ENCODE measurements at regions not wholly inside any gene's neighbourhood (a gene's known extent, or its start where the extent isn't known, plus 50 kb on each side); places are given as distances from the start of the nearest gene placed in this dataset.

- no peak for DNase-seq
These were observed 530.3 kb downstream of the TCERG1L start for GRCh38 chr10:130781206-130781605.

GRCh38 chr10:130781623-130782022, 529.9 kb downstream of the TCERG1L start:
- DNase-seq: no peak

GRCh38 chr10:130782467-130782866, 529.1 kb downstream of the TCERG1L start:
- DNase-seq: no peak

DNA sequence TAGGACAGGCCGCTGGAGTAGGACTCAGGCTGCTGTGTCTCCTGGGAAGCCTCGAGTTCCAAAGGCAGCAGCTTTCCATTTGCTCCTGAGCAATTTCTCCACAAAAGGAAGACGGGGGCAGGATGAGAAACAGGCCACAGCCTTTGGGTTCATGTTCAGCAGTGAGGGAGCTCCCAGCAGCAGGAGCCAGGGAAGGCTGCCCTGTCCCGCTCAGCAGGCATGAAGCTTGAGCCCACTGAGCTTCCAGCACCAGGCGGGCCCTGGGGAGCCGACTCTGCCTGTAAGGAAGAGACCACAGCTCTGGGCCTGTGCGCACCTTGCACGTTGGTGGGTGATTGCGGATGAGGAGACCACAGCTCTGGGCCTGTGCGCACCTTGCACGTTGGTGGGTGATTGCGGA, 527.2 kb downstream of the TCERG1L start:
- DNase-seq: no peak

GRCh38 chr10:130786365-130786966, 525.1 kb downstream of the TCERG1L start:
- DNase-seq: no peak

DNA sequence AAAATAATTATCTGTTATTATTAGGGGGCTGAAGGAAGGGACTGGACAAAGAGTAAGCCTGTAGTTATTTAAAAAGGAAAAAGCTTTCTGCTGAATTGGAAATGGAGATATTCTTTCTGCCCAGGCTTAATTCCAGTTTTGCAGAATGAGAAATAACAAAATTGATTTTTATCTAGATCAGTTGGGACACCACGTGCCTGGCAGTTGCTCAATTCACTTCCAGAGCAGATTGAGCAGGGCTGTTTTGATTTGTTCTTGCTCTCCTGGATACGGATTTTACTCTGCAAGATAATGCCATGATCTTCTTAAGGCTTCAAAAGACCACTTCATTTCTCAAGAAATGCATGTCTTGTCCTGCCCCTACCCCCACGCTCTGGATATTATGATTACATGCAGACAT, 524.3 kb downstream of the TCERG1L start:
- DNase-seq: no peak

DNA sequence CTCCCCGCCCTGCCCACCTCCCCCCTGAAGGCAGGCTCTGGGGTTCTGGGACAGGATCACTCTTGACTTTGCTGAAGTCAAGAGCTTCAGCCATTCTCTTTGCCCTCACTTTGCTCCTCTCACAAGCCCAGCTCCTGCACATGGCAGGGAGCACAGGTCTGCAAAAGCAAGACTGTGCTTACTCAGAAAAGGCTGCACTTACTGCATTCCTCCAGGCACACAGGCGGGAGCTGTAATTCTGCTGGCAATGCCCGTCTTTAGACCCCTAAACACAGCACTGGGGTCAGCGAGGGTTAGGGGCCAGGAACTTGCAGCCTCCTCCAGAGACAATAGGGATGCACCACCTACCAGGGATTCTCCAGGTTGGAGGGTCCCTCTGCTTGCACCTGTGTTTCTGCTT, 523.7 kb downstream of the TCERG1L start:
- no peak for DNase-seq

DNA sequence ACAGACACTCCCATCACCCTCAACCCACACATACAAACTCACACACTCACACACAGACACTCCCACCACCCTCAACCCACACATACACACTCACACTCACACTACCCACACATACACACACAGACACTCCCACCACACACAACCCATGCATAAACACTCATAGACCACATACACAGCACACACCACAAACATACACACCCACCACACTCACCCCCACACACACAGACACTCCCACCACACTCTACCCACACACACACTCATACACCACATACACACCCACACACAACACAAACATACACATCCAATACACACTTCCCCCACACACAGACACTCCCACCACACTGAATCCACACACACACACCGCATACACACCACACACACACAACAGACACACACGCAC, 521.2 kb downstream of the TCERG1L start:
- no peak for DNase-seq

DNA sequence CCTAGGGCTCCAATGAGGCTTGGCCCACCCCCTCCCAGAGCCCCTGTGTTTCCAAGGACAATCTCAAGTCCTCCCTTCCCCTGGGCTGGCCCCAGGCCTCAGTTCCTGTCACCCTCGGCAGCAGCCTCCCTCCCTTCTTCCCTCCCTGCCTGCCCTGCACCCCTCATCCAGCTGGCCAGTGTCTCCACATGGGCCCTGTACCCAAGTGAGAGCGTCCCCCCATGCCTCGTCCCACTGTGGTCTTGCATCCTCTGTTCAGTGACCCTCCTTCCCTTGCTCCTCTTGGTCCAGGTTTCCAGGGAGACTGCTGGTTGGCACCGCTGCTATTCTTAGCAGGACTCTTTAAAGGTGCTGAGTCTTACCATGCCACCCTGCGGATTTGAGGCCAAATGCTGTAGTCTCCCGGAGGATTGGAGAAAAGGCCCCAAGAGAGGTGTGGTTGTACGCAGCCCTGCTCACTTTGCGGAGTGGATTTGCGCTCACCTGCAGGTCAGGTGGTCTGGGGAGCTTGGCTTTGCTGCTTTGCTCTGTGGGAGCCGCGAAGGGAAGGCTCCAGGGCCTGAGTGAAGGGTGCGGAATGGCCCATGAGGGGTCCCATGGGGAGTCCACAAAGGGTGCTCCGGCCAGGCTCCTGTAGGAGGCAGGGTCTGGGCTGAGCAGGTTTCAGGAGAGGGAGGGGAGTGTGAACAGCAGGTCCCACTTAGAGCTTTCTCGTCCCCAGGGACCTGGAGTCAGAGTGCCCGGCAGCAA, 519.2 kb downstream of the TCERG1L start:
- no peak for DNase-seq

- DNase-seq: no peak
These were observed 515.7 kb downstream of the TCERG1L start for GRCh38 chr10:130795819-130796218.

DNA sequence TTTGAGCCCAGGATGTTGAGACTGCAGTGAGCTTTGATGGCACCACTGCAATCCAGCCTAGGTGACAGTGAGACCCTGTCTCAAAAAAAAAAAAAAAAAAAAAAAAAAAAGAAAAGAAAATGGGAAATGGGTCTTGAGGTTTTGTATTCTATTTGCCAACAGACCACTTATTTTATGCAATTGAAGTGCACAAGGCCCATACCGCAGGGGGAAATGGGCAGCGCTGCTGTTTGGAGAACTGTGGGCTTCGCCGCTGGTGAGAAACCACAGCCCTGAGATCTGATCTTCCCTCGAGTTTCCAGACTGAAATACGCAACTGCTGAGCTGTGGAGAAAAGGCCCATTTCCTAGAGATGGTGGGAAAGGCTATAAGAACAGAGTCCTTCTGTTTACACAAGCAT, 512.0 kb downstream of the TCERG1L start:
- no peak for DNase-seq

DNA sequence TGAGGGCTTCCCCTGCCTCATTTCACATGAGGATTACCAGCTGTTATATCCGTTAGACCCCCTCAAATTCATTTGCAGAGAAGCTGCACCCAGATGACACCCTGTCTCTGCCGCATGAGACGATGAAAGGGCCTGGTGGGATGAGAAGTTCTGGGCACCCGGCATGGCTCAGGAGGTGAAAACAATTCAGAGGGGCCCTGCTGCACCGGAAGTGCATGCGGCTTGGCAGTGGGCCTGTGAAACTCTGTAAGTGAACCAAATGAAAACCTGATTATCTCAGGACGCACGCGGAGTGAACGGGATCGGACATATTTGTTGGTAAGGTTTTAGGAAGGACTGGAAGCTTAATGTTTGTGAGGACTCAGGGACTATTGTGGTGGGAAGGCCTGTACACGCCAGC, 511.2 kb downstream of the TCERG1L start:
- no peak for DNase-seq

GRCh38 chr10:130801276-130801675, 510.2 kb downstream of the TCERG1L start:
- DNase-seq: no peak

DNA sequence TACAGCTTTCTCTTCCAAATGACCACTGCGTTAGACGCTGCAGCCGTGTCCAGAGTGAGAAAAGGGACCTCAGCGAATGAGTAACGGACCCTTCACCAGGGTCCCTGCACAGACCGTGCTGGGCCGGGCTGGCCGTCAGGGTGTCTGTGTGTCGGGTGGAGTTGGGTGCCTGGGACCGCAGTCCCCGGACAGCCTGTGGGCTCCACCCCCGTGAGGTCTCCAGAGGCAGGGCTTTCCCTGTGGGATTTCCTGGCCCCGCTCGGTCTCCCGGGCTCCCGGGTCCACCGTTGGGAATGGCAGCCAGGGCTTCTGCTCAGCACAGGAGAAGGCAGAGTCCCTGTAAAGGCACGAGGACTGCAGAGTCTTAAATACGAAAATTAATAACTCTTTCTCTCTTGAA, 509.7 kb downstream of the TCERG1L start:
- DNase-seq: no peak

DNA sequence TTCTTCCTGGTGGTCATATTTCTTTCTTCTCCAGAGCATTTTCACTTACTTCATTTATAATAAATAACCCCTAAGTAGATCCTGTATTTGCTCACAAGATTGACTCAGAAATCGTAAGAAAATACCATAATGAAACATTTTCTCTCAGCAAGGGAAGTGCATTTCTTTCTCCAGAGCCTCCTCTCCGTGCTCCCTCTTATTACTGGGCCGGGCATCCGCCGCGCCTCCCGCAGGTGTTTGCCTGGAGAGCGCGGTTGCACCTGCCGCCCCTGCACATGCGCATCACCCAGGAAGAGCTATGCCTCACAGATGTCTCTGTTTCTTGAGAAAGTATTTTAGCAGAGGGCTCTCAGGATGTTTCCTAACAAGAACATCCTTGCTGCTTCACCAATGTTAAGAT, 509.2 kb downstream of the TCERG1L start:
- DNase-seq: no peak

DNA sequence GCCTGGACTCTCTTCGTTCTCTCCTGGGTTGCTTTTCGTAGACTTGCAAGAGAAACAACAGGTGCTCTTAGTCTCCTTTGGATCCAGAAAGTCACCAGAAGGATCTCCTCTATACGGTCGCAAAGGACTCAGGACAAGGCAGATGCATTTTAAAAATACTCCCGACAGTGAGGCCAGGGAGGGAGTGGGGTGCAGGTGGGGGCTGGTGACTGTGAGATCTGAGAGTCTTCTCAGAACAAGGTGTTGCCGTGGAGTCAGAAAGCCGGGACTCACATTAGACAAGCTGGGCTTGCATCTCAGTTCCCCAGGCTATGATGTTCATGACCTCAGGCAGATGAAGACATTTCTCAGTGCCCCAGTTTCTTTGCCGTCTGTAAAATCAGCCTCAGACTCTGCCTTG, 507.2 kb downstream of the TCERG1L start:
- no peak for DNase-seq

DNA sequence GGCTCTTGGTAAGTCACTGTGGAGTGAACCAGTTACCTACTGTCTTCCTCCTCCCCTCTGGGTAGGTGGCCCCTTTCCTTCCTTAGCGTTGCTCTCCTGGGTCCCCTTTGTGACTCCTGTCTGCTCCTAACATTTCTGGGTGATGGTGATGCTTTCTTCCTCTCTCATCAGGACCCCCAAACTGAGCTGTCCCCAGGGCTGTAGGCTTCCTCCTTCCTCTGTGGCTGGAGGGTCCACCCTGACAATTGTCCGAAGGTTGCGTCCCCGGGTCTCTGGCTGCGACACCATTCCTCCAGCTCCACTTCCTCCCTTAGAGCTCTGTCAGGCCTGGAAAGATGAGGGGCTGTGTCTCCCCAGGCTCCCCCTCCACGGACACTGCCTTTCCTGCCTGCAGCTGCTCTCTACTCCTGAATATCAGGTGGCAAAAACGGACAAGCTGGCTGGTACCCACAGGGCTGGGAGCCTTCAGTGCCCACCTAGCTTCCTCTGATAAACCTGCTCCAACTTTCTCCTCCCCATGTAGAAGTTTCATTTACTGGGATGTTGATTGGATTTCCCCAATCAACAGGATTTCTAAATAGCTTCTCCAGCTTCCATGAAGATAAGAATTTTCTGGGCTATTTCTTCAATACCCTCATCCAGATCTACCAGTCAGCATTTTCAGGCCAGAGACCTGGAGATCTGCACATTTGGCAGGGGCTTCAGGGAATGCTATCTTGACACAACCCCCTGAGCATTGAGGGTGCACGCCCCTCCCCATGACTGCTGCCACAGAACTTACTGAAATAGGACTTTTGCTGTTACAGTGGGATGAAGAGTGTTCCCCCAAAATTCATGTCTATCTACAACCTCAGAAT, 506.5 kb downstream of the TCERG1L start:
- no peak for DNase-seq

GRCh38 chr10:130805635-130806030, 505.9 kb downstream of the TCERG1L start:
- DNase-seq: no peak

- no peak for DNase-seq
These were observed 505.1 kb downstream of the TCERG1L start for GRCh38 chr10:130806426-130806825.

DNA sequence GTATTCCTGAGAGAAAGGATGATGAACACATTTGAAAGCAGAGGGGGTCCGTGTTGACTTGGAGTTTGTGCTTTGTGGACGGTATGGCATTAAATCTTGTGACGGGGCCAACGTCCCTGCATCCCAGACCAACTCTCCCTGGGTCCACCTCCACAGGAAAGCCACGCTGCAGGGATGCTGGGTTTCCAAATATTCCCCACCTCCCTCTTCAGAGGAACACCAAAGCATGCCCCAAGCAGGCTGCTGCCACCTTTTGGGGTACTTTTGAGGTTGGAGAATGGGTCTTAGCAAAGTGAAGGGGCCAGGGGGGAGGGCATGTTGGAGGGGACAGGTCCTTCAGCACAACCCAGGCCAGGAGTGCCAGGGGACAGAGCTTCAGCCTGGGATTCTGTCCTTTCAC, 504.4 kb downstream of the TCERG1L start:
- no peak for DNase-seq

DNA sequence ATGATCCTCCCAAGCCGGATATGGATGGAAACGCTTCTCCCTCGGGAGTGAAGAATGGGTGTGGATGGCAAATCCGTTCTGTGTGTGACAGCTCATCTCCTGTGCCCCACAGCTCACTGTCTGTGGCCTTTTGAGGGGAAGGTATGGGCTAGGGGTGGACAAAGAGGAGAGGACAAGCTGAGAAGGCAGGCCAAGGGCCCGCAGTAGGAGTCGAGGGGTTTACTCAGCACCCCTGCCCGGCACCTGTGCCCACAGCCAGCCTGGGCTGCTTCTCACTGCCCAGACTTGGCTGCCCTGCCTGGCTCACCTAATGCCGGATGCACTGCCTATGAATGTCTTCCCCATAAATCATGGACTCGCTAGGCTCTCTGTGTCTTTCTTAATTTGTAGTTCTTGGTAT, 503.8 kb downstream of the TCERG1L start:
- DNase-seq: no peak

- DNase-seq: no peak
These were observed 503.3 kb downstream of the TCERG1L start for GRCh38 chr10:130808243-130808642.

GRCh38 chr10:130808686-130809085, 502.8 kb downstream of the TCERG1L start:
- DNase-seq: no peak

- no peak for DNase-seq
These were observed 502.3 kb downstream of the TCERG1L start for GRCh38 chr10:130809181-130809580.
